ENCODE measurements at regions not wholly inside any gene's neighbourhood (a gene's known extent, or its start where the extent isn't known, plus 50 kb on each side); places are given as distances from the start of the nearest gene placed in this dataset.

GRCh38 chr10:43871545-43871944 lies 222.9 kb upstream of the ZNF32 start:
- H3K4me3 ChIP-seq (replicated peaks in 1 of 2; ENCODE audit: low read depth in 2 of 2, low read length in 2 of 2) = no peak overlapping the region
- no peak for DNase-seq (ENCODE audit: low read depth in 2 of 2)
- TF ChIP-seq, protein P1, sequence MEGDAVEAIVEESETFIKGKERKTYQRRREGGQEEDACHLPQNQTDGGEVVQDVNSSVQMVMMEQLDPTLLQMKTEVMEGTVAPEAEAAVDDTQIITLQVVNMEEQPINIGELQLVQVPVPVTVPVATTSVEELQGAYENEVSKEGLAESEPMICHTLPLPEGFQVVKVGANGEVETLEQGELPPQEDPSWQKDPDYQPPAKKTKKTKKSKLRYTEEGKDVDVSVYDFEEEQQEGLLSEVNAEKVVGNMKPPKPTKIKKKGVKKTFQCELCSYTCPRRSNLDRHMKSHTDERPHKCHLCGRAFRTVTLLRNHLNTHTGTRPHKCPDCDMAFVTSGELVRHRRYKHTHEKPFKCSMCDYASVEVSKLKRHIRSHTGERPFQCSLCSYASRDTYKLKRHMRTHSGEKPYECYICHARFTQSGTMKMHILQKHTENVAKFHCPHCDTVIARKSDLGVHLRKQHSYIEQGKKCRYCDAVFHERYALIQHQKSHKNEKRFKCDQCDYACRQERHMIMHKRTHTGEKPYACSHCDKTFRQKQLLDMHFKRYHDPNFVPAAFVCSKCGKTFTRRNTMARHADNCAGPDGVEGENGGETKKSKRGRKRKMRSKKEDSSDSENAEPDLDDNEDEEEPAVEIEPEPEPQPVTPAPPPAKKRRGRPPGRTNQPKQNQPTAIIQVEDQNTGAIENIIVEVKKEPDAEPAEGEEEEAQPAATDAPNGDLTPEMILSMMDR (IDR thresholded peaks at IDR 0.05; ENCODE audit: low read depth, low read length) = no peak

GRCh38 chr10:43870968-43871439 lies 222.3 kb upstream of the ZNF32 start:
- no peak for DNase-seq (ENCODE audit: low read depth in 2 of 2)
- TF ChIP-seq, protein P1 (IDR thresholded peaks at IDR 0.05; ENCODE audit: low read depth, low read length) = no peak
- no peak overlapping the region for H3K4me3 ChIP-seq (replicated peaks in 1 of 2; ENCODE audit: low read depth in 2 of 2, low read length in 2 of 2)

DNA sequence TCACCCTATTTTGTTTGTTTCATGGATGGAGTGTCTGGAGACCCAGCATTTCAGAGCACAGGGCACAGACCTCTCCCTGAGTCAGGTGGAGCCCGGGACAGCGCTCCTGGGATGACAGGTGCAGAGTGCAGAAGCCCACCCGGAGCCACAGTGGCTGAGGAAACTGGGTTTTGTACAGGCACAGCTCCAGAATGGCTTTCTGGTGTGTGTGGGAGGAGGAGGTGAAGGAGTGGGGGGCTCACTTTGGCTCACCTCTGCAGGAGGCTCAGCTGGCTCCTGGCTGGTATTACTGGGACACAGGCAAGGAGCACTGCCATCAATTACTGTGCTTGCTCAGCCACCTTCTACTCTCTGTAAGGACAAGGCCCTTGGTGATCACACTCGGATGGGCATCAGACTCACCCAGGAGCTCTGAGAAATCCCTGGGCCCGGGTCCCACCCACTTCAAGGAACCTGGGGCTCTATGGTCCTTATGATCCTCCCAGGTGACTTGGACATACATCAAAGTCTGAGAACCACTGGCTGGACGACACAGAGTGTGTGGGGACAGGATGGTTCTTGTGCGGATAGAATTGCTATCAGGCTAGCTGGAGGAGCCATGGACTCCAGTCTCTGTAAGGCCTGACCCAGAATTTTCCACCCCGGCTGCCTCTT lies 221.1 kb upstream of the ZNF32 start:
- H3K4me3 ChIP-seq (replicated peaks in 1 of 2; ENCODE audit: low read depth in 2 of 2, low read length in 2 of 2) = no peak overlapping the region
- TF ChIP-seq, protein P1 (IDR thresholded peaks at IDR 0.05; ENCODE audit: low read depth, low read length) = no peak
- DNase-seq (ENCODE audit: low read depth in 2 of 2) = no peak

- no peak for DNase-seq (ENCODE audit: low read depth in 2 of 2)
- no peak overlapping the region for H3K4me3 ChIP-seq (replicated peaks in 1 of 2; ENCODE audit: low read depth in 2 of 2, low read length in 2 of 2)
- TF ChIP-seq, protein P1 (IDR thresholded peaks at IDR 0.05; ENCODE audit: low read depth, low read length) = no peak
Observed at GRCh38 chr10:43868952-43869351, 220.3 kb upstream of the ZNF32 start.

DNA sequence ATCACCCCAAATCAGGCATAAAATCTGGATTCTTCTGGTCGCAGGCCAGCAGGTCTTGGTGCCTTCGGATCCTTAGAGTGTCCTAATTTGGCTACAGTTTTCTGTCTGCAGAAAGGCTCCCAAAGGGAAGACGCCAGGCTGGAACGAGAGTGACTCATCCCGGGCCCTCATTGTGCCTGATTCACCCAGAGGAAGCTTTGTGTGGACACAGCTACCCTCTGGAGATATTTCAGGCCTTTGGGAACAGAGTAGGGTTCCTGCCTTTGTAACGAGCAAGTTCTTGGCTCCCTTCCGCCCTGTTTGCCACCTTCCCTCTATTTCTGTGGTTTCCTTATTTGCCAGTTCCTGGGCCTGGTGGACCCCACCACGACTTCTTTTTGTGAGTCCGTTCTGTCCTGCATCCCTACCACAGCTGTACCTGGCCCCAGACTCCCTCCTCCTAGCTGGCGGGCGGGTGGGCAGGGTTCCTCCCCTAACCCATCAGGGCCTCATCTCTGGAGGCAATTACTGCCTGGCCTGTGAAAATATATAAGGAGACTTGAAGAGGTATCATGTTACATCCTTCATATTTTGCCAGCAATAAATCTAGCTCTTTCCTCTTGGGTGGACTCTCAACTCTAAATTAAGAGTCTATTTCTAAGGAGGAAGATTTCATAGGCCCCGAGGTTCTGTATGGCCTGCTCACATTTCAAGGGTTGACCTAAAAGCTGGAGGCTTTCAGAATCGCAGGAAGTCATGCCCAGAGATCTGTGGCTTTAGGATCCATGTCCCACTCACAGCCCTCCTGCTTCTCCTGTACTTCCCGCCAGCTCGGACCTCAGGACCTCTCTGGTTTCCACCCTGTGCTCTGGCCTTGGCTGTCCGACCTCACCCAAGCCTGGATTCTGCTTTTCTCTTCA lies 219.2 kb upstream of the ZNF32 start:
- no peak overlapping the region for H3K4me3 ChIP-seq (replicated peaks in 1 of 2; ENCODE audit: low read depth in 2 of 2, low read length in 2 of 2)
- DNase-seq (ENCODE audit: low read depth in 2 of 2) = peak; percentile 74 to 94
- TF ChIP-seq, protein P1 (IDR thresholded peaks at IDR 0.05; ENCODE audit: low read depth, low read length) = no peak

DNA sequence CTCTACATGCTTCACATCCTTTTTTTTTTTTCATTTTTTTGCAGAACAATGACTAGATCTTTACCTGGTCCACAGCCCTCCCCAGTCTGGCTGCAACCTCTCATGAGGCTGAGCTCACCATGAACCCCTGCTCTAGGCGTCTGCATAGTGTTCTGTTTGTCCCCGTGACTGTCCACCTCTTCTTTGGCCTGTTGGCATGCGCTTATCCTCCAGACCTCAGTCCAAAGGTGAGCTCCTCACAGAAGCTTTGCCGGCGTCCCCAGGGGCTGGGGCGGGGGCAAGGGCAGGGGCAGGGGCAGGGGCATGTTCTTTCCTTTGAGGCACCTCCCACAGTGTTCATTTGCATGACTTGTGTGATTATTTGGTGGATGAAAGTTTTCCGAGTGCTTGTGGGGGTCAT lies 218.4 kb upstream of the ZNF32 start:
- TF ChIP-seq, protein P1 (IDR thresholded peaks at IDR 0.05; ENCODE audit: low read depth, low read length) = no peak
- DNase-seq (ENCODE audit: low read depth in 2 of 2) = no peak

More for the DNA sequence above, 218.4 kb upstream of the ZNF32 start:
- no peak overlapping the region for H3K4me3 ChIP-seq (replicated peaks in 1 of 2; ENCODE audit: low read depth in 2 of 2, low read length in 2 of 2)

All from cardiac fibroblast (primary cell).